Erythroblast (primary cell): ENCODE measurements at regions not wholly inside any gene's neighbourhood (a gene's known extent, or its start where the extent isn't known, plus 50 kb on each side); places are given as distances from the start of the nearest gene placed in this dataset.

ENCODE experiments used
- GATA1 ChIP-seq: IDR thresholded peaks from 2 replicates; pipeline ENCODE4 v1.6.1; 2011; ENCODE audit warnings: low read depth, mild to moderate bottlenecking, control low read depth, low read length, moderate library complexity
- POLR2A ChIP-seq: IDR thresholded peaks from 2 replicates; pipeline ENCODE4 v1.6.1; 2011; ENCODE audit warnings: mild to moderate bottlenecking, low read length

DNA sequence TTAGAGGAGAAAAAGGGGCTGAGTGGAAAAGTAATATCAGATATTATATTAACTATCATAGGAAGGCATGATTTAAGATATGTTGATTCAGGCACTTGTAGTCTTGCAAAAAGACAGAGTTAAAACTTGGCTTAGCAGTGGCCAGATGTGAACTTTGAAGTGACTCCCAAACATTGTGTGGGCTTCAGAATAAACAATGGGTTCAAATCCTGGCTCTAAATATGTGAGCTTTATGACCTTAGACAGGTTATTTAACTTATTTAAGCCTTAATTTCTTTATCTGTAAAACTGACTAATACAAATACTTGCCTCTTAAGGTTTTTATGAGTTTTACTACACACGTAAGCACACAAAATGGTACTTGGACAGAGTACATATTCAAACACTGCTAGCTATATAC, 85.9 kb downstream of the TNFSF18 start:
- TF ChIP-seq POLR2A (no peak), GATA1 (no peak)
